Astrocyte of the hippocampus (primary cell): ENCODE measurements at regions not wholly inside any gene's neighbourhood (a gene's known extent, or its start where the extent isn't known, plus 50 kb on each side); places are given as distances from the start of the nearest gene placed in this dataset.

Experiments used
- DNase-seq: peaks from one replicate; pipeline ENCODE4 v3.0.0; 2011; ENCODE audit warnings: low read depth, low spot score

DNA sequence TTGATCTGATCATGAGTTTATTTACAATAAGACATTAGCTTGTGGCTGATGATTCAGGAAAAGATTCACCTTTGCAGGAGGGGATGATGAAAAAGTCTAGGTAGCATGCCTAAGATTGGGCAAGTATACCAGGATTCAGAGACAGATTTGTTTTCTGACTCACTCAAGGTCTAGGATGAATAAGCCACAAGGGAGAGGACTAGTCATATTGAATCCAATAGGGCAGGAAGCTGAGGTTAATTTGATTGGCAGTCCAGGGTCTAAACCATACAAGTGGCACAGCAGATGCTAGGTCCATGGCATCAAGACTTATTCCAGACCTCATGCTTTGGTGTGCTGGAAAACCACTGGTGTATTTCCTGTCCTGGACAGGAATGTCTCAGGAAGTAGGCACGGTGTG is 1133.4 kb downstream of the XPNPEP1 start:
- DNase-seq: peak; percentile 25

DNA sequence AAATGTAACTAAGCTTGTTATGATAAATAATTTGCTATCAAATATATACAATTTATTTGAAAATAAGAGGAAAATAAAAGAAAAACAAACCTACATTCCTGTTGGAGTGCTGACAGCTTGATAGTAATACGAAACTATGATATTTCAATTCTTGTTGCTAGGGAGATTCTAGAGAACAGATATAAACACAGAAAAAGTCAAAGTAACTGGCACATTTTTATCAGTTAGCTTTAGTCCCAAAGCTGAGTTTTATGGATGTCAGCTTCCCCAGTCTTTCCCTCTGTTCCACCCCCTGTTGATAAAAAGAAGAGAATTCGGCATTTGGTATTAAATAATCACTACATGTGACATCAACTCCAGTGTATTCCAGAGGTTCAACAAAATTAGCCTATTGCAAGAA is 1134.0 kb downstream of the XPNPEP1 start:
- no peak for DNase-seq

DNA sequence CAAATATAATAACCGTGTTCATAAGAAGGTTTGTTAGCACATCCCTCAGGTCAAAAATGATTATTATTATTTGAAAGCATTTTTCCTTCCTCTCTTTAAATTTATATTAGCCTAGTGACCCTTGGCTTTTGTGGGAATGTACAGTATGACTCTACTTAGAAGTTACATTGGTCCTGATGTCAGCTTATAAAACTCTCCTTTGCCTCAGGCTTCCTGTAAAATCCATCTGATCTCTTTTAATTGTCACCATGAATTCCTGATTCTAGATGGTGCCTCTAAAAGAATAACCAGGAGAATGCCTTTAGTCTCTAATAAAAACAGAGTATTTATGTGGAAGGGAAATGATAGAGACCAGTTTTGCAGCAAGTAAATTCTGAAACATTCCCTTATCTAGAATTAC is 1134.4 kb downstream of the XPNPEP1 start:
- no peak for DNase-seq

DNA sequence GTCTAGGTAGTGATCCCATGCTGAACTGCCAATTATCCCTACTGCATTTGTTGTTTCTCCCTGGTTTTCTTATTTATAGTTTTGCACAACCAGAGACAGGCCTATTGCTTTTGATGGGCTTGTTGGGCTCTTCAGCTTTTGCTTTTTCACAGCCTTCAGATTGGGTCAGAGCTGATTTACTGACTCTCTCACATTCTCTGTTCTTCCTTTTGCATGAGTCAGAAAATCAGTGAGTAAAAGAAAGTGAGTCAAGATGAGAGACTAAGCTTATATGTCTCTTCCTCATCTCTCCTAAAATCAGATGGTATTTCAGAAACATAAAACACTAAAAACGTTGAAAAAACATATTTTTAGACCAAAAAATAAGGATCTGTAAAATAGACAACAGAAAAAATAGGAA is 1135.4 kb downstream of the XPNPEP1 start:
- no peak for DNase-seq

DNA sequence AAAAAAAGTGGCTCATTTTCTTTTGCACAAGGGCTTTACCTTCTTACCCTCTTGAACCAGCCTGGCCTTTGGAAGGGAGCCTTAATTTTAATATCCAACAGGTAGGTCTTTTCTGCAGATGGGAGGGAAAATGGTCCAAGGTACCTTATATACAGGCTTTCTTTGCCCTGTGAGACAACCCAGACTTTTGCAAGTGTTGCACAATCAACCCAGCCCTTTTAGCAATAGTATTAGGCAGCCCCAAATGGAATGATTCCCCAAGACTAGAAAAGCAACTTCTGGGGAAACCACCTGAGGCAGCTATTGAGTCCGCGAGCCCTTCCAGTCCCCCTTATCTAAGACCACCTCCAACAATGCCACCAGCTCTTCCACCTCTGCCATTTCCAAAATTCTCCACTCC is 1138.3 kb downstream of the XPNPEP1 start:
- DNase-seq: no peak

DNA sequence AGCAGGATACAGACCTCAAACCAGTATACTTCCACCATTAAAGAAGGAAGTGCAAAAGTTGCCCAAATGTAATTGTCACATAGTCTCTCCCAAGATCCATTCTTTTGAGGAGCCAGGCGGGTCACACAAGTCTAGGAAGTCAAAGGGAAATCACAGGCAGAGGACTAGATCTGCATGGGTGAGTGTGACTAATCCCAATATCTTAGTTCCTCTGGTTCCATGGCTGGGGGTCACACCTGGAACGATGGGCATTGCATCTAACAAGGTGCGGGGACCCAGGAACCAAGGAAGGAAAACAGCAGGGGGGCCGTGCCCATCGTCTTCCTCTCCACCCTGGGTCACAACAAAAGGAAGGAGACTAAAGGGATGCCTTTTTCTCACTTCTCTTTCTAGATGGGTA is 1138.8 kb downstream of the XPNPEP1 start:
- DNase-seq: no peak

DNA sequence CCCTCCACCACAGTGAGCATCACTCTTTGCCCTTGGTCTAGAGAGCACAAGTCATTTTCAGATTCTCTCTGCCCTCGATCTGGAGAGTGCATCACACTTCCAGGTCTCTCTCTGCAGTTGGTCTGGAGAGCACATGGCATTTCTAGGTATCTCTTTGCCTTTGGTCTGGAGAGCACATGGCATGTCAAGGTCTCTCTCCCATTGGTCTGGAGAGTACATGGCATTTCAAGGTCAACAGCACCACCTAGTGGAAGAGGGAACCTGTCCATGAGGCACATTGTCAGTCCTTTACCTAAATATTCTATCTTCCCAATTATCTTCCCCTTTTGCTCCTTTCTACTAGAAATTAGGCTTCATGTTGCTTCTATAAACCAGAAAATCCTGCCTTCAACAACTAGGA is 1139.4 kb downstream of the XPNPEP1 start:
- DNase-seq: peak; percentile 63

DNA sequence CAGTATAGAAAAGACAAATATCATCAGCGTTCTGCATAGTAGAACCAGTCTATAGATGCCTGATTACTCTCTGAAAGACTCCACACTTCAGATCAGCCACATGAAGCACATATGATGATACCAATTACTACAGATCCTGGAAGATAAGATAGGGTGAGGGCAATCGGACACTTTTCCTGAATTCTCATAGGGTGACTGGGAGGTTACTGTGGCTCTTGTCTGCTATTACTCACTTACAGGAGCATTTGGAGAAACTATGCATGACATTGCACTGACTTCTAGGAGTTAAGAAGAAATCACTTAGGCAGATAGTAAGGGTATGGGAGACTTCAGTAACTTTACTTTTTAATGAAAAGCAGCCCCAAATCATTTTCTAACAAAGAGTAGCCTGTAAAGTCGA is 1140.9 kb downstream of the XPNPEP1 start:
- no peak for DNase-seq

DNA sequence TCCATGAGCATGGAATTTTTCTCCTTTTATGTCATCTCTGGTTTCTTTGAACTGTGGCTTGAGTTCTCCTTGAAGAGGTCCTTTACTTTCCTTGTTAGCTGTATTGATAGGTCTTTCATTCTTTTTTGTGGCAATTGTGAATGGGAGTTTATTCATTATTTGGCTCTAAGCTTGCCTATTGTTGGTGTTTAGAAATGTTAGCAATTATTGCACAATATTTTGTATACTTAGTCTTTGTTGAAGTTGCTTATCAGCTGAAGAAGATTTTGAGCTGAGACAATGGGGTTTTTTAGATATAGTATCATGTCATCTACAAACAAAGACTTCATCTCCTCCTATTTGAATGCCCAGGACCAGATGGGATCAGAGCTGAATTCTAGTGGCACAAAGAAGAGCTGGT is 1143.8 kb downstream of the XPNPEP1 start:
- DNase-seq: no peak

DNA sequence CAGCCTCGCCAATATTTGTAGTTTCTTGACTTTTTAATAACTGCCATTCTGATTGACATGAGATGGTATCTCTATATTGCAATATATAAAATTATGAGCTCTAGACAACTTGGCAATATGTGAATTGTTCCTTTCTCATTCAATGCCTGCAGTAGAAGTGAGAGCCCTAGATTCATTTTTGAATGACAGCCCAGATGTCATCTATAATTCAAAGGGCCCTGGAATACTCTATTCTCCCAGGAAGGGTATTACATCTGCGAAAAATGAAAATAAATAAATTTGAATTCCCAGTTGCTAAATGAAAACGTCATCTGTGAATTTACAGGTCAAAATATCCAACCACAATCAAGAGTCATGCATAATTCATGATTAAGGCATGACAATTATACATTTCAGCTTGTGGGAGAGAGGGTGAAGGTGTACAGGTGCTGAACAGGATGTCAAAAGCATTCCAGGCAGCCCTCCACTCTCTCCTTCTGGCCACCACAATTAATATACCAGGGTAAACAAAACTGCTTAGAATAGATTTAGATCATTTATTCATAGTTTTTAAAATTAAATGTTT is 1147.3 kb downstream of the XPNPEP1 start:
- no peak for DNase-seq

DNA sequence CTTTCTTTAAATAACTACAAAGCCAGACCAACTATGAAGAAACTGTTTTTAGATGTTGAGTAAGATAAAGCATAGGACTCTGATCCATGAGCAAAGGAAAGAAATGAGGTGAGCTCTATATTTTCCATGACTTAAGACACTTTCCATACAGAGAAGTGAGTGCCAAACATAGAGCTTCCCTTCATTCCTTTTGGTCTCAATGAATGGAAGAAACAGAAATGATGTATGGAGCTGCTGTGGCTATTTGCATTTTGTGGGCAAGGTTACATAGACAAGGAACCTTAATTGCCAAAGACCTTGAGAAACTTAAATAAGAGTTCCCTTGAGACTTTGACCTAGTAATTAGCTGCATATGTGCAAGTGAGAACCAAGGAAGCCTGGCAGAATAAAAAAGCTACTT is 1152.2 kb downstream of the XPNPEP1 start:
- no peak for DNase-seq

DNA sequence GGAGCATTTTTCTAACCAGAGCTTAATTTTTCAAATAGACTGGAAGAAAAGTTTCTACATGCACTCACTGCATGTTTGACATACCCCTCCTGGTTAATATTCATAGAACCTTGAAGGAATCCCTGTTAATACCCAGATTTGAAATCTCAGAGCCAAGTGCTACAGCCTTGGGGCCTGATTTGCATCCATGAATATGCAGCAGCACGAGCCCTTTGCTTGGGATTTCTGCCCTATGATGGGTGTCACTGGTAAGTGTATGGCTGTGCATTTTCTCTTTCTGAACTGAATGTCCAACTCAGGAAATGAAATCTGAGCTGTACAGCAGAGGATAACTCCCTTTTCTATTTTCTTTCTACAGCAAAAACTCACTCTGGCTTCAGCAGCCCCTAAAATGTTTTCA is 1157.5 kb downstream of the XPNPEP1 start:
- DNase-seq: peak; percentile 36

DNA sequence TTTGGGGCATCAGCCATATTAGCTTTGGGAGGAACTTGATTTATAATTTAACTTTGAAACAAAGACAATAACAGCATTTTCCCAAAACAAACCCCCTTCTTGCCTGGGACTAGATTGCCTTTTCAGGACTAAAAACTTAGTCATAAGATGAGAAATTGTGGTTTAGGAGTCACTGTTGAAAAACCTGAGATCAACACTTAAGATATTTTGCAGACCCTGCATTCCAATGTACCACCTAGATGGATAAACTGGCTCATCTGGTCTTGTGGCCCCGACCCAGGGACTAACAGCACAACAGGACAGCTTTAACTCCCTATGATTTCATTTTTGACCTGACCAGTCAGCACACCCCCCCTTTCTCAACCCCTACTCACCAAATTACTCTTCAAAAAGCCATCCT is 1165.4 kb downstream of the XPNPEP1 start:
- no peak for DNase-seq

DNA sequence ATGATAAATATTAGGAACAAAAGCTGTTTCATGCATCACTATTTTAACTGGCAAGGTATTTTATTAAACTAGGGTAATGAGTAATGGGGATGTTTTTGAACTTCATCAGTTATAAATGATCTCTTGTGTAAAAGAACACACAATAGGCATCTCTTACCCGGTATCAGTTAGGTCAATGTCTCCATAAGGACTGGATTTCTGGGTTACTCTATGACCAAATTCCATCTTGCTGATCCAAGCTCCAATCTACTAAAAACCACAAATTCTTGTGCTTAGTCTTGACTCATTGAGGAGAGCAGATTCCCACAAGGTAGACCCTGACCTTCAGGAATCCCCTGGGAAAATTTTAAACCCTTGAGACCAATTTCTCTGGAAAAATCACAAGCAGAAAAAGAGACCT is 1167.7 kb downstream of the XPNPEP1 start:
- peak; percentile 9 for DNase-seq

DNA sequence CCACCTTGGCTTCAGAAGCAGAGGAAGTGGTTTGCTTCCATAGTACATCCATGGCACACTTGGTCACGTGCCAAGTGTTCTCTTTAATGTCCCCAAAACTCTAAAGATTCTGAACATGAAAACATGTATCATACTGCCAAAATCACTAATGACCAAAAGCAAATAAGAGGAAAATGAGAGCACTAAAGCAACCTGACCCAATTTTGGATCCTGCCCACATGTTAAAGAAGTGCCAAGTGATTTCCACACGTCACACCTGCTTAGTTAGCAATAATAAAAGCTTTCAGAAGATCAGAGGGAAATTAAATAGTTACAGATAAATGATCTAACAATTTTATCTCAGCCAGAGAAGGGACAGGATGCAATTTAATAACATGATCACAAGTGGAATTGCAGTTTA is 1170.0 kb downstream of the XPNPEP1 start:
- no peak for DNase-seq

DNA sequence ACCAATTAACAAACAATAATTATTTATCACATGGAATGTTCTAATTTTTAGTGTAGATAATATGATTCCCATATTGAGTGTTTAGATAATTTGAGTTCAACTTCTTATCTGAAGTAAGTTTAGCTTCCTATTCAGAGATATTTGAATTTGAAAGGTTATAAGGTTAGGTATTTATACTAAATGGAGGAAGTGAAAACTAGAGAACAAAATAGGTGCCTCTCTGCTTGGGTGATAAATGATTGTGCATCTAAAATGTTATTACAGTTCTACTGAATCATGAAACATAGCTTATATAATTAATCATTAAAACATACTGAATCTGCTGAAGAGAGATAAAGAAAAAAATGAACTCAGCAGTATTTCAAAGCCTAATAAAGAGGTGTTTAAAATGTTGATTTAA is 1174.3 kb downstream of the XPNPEP1 start:
- DNase-seq: no peak

DNA sequence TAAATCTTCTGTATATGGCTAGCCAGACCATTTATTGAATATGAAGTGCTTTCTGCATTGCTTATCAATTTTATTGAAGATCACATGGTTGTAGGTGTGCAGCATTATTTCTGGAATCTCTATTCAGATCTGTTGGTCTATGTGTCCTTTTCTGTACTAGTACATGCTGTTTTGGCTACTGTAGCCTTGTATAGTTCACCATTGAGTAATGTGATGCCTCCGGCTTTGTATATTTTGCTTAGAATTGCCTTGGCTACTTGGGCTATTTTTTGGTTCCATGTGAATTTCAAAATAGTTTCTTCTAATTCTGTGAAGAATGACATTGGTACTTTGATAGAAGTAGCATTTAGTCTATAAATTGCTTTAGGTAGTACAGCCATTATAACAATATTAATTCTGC is 1187.2 kb downstream of the XPNPEP1 start:
- peak; percentile 51 for DNase-seq

DNA sequence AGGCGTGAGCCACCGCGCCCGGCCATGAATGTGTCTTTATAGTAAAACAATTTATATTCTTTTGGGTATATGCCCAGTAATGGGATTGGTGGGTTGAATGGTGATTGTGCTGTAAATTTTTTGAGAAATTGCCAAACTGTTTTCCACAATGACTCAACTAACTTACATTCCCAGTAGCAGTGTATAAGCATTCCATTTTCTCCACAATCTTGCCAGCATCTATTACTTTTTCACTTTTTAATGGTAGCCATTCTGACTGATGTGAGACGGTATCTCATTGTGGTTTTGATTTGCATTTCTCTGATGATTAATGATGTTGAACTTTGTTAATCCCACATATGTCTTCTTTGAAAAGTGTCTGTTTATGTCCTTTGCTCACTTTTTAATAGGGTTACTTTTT is 1187.9 kb downstream of the XPNPEP1 start:
- peak; percentile 87 for DNase-seq

DNA sequence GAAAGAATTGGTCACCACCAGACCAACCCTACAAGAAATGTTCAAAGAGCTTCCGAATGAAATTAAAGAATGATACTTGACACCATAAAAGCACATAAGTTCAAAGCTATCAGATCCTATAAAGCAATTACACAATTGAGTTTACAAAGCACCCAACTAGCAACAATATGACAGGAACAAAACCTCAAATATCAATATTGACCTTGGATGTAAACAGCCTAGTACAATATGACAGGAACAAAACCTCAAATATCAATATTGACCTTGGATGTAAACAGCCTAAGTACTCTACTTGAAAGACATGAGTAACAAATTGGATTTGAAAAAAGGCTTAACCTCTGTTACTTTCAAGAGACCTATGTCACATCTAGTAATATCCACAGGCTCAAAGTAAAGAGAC is 1201.4 kb downstream of the XPNPEP1 start:
- DNase-seq: no peak

DNA sequence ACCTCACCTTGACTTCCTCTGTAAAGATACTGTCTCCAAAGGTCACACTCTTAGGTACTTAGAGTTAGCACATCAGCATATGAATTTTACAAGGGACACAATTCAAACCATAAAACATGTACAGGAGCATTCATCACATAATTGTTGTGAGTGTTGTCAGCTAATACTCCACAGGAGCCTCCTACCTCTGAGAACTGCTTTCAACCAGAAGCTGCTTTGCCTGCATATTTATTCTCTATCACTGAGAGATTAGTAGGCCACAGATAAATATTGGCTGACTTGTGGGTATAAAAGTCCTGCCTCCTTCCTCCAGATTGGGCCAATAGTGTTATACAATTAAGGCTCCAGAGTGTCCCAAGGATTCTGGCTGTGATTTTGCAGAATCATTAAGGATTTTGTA is 1207.0 kb downstream of the XPNPEP1 start:
- DNase-seq: no peak

DNA sequence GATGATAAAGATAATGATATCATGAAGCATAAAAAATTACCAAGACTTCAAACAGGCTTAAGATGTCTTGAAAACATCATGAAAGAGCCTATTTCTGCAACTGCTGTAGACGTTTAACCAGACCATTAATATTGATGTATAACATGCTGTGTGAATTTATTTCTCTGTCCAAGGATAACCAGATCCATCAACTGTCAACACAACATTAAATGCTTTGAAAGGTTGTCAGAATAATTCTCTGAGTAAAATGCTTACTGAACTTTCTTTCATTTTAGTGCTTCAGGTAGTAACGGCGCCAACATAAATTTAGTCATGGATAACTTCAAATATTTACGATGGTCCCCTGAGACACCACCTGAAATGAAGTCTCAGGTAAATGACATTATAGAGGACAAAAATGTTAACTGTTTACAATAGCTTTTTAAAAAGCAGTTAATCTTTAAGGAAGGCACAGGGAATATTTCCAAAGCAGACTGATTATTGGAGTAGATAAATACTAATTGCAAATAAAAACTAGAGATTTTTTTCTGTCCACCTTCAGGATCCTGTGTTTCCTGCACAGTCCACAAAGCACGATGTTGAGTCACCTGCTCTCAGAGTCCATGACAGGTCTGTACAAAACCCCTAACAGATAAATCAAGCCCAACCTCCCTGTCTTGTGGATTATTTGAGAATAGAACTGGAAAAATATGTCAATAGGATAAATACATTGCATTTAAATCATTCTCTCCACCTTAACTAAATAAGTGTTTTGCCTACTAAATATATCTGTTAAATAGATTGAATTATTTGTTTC is 1213.2 kb downstream of the XPNPEP1 start:
- DNase-seq: no peak

DNA sequence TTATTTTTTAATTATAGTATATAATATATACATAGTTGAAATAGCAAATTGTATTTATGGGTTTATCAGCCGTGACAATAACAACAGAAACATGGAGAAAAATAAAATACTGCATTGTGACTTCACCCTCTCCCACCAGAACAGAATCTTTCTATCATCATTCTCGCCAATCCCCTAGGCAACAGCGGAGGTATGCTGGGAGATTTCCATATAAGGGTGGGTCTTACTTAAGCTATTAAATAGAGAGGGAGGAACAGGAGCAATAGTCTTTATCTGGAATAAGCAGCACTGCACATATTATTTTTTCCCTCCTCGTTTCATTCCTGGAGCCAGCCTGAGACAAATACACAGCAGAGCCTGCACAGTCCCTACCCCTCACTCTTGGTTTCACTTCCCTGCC is 1214.9 kb downstream of the XPNPEP1 start:
- no peak for DNase-seq

DNA sequence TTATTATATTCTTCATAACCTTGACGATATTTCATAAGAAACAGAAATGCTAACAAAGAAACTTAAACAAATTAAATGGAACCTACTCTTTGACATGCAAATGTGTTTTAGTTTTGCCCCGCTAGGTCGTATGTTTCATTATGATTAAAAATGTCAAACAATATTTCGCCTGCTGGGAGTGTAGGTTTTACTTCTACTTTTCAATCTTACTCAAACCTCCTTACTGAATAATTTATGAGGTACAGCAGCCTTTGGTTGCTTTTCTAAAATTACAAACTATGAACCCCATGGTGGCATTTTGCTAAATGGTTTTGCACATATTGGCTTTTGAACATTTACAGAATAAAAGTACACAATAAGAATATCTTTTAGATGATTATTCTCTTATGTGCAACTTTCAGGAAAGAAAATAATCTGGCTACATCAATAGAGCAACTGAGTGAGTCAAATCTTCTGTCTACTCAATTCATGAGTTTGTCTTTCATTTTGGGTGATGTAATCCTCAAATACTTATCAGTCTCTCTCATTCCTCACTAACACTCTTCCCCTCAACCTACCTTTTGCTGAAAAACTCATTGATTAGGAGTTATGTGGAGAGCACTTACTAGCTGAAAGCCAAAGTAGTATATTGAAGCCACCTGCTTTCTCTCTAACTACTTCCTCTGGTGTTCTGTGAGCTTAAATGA is 1226.4 kb downstream of the XPNPEP1 start:
- DNase-seq: no peak
